Activated B cell treated with CpG ODN at 0.5 μM for 24 hours (primary cell): ENCODE measurements at regions not wholly inside any gene's neighbourhood (a gene's known extent, or its start where the extent isn't known, plus 50 kb on each side); places are given as distances from the start of the nearest gene placed in this dataset.
"Not testable (repeated sequence)": the region's sequence is repeated elsewhere in the genome, so short reads cannot be mapped to it uniquely, and the experiment has no call there.

Source experiments
- ATAC-seq: fragments of 200-7000 bp; cut with Tn5 transposase; one replicate; pipeline ENCODE4 v1.10.0; 2021; ENCODE audit warnings: low read depth, mild to moderate bottlenecking, moderate library complexity
- CTCF ChIA-PET: fragments of 350-600 bp; sonication (Branson Sonifier 250); formaldehyde crosslinking; loops from one replicate; lab custom pipeline; 2021; ENCODE audit warnings: antibody characterized with exemption; lab: Charles Lee
- POLR2A ChIA-PET: fragments of 350-600 bp; sonication (Branson Sonifier 250); formaldehyde crosslinking; loops from one replicate; lab custom pipeline; 2021; ENCODE audit warnings: antibody characterized with exemption; lab: Charles Lee
- DNase-seq: peaks from one replicate; pipeline ENCODE4 v3.0.0; 2022
- H3K27ac Mint-ChIP-seq: one replicate; pipeline ENCODE4 v1.8.0; 2020; ENCODE audit warnings: mixed read lengths
- H3K27me3 Mint-ChIP-seq: one replicate; pipeline ENCODE4 v1.8.0; 2021; ENCODE audit warnings: mixed read lengths
- H3K36me3 Mint-ChIP-seq: one replicate; pipeline ENCODE4 v1.8.0; 2021; ENCODE audit warnings: low read depth, mixed read lengths
- H3K4me1 Mint-ChIP-seq: one replicate; pipeline ENCODE4 v1.8.0; 2021; ENCODE audit warnings: mixed read lengths
- H3K4me3 Mint-ChIP-seq: one replicate; pipeline ENCODE4 v1.8.0; 2020; ENCODE audit warnings: mild to moderate bottlenecking, mixed read lengths
- H3K9me3 Mint-ChIP-seq: one replicate; pipeline ENCODE4 v1.8.0; 2020; ENCODE audit warnings: mixed read lengths
- intact Hi-C: fragments of 100-400 bp; cut with micrococcal nuclease; formaldehyde crosslinking; loops from one replicate; pipeline ENCODE4 v1.15.1; 2024
- TF ChIP-seq, protein P1 (sequence below): fragments of 200-600 bp; IDR thresholded peaks from one replicate; pipeline ENCODE4 v1.8.0; 2022; ENCODE audit warnings: antibody characterized with exemption, mild to moderate bottlenecking

DNA sequence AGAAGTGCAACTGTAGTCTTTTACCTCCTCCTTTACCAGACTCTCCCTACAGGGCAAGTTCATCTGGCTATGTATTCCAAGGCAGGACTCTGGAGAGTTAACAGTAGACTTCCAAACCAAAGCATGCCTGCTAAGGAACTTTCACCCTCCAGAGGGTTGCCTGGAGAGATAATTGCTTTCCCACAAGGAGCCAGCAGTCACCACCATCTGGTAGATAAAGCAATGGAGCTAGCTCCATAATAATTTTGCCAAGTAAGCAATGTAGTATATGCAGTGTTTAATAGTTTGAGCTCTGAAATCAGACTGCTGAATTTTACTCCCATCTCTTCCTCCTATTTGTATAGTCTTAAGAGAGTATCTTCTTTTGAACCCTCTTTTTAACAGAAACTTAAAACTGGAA lies 566.8 kb upstream of the PTGER4 start:
- intact Hi-C loops: no loop called here
- CTCF ChIA-PET: no interaction called here
- TF ChIP-seq, protein P1, sequence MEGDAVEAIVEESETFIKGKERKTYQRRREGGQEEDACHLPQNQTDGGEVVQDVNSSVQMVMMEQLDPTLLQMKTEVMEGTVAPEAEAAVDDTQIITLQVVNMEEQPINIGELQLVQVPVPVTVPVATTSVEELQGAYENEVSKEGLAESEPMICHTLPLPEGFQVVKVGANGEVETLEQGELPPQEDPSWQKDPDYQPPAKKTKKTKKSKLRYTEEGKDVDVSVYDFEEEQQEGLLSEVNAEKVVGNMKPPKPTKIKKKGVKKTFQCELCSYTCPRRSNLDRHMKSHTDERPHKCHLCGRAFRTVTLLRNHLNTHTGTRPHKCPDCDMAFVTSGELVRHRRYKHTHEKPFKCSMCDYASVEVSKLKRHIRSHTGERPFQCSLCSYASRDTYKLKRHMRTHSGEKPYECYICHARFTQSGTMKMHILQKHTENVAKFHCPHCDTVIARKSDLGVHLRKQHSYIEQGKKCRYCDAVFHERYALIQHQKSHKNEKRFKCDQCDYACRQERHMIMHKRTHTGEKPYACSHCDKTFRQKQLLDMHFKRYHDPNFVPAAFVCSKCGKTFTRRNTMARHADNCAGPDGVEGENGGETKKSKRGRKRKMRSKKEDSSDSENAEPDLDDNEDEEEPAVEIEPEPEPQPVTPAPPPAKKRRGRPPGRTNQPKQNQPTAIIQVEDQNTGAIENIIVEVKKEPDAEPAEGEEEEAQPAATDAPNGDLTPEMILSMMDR: no peak
- H3K9me3 Mint-ChIP-seq: peaks cover 2% of the 10 kb centered on the region
- DNase-seq: no peak
- H3K27ac Mint-ChIP-seq: no peak overlapping the region
- POLR2A ChIA-PET: no interaction called here
- H3K4me3 Mint-ChIP-seq: no peak overlapping the region
- H3K4me1 Mint-ChIP-seq: no peaks in the 10 kb centered on the region
- H3K36me3 Mint-ChIP-seq: no peaks in the 10 kb centered on the region
- ATAC-seq: no peak
- H3K27me3 Mint-ChIP-seq: no peaks in the 10 kb centered on the region

DNA sequence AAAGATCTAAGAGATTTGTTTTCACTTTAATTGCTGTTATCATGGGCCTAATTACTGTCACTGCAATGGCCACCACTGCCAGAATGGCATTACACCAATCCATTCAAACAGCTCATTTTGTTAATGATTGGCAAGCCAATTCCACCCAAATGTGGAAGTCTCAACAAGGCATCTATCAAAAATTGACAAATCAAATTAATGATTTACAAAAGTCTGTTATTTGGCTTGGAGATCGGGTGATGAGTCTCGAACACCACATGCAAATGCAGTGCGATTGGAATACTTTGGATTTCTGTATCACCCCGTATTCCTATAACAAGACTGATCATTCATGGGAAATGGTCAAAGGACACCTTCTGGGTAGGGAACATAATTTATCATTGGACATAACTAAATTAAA lies 568.7 kb upstream of the PTGER4 start:
- H3K27me3 Mint-ChIP-seq, H3K9me3 Mint-ChIP-seq, H3K27ac Mint-ChIP-seq, POLR2A ChIA-PET, H3K4me3 Mint-ChIP-seq, H3K36me3 Mint-ChIP-seq, ATAC-seq, DNase-seq, CTCF ChIA-PET, H3K4me1 Mint-ChIP-seq, intact Hi-C loops: not testable (repeated sequence)

DNA sequence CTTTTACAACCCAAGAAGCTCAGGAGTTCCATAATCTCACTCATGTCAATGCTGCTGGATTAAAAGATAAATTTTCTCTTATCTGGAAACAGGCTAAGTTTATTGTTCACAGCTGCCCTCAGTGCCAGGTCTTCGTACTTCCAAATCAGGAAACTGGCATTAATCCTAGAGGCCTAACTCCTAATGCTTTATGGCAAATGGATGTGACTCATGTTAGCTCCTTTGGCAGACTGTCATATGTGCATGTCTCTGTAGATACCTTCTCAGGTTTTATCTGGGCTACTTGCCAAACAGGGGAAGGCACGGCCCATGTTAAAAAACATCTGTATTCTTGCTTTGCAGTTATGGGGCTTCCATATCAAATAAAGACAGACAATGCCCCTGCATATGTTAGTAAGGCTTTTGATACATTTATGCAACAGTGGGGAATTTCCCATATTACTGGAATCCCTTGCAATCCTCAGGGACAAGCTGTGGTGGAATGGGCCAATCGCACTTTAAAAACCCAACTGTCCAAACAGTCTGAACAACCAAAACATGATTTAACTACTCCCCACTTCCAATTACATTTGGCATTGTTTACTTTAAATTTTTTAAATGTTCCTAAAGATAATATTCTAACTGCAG lies 570.8 kb upstream of the PTGER4 start:
- H3K27me3 Mint-ChIP-seq, ATAC-seq, H3K27ac Mint-ChIP-seq, CTCF ChIA-PET, DNase-seq, H3K9me3 Mint-ChIP-seq, intact Hi-C loops, H3K4me1 Mint-ChIP-seq, POLR2A ChIA-PET, H3K36me3 Mint-ChIP-seq, H3K4me3 Mint-ChIP-seq: not testable (repeated sequence)

DNA sequence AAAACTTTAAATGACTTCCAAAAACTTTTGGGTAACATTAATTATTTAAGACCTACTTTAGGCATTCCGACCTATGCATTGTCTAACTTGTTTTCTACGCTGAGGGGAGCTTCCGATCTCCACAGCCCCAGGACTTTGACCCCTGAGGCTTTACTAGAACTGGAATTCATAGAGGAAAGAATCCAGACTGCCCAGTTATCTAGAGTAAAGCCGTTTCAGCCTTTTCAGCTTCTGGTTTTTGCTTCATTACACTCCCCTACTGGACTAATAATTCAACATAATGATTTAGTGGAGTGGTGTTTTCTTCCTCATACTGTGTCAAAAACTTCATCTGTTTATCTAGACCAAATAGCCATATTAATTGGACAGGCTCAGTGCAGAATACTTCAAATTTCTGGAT lies 571.9 kb upstream of the PTGER4 start:
- POLR2A ChIA-PET, H3K27ac Mint-ChIP-seq, intact Hi-C loops, H3K27me3 Mint-ChIP-seq, H3K4me3 Mint-ChIP-seq, DNase-seq, H3K4me1 Mint-ChIP-seq, CTCF ChIA-PET, ATAC-seq, H3K36me3 Mint-ChIP-seq: not testable (repeated sequence)
- H3K9me3 Mint-ChIP-seq: peaks cover 17% of the 10 kb centered on the region

DNA sequence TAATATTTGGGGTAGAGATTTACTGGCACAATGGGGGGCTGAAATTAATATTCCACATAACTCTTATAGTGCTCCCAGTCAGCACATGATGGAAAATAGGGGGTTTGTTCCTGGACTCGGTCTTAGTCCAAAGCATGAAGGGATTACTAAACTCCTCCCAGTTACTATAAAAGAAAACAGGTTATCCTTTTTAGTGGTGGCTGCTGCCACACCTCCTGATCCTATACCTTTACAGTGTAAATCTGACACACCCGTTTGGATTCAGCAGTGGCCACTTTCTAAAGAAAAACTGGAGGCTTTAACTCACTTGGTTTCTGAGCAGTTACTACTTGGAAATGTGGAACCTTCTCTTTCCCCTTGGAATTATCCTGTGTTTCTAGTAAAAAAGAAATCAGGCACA lies 572.9 kb upstream of the PTGER4 start:
- no peaks in the 10 kb centered on the region for H3K27me3 Mint-ChIP-seq
- POLR2A ChIA-PET: no interaction called here
- DNase-seq: no peak
- H3K4me3 Mint-ChIP-seq: no peak overlapping the region
- no peaks in the 10 kb centered on the region for H3K36me3 Mint-ChIP-seq
- no peaks in the 10 kb centered on the region for H3K4me1 Mint-ChIP-seq
- TF ChIP-seq, protein P1: no peak
- intact Hi-C loops: no loop called here
- peaks cover 17% of the 10 kb centered on the region for H3K9me3 Mint-ChIP-seq
- no peak overlapping the region for H3K27ac Mint-ChIP-seq
- CTCF ChIA-PET: no interaction called here
- no peak for ATAC-seq

DNA sequence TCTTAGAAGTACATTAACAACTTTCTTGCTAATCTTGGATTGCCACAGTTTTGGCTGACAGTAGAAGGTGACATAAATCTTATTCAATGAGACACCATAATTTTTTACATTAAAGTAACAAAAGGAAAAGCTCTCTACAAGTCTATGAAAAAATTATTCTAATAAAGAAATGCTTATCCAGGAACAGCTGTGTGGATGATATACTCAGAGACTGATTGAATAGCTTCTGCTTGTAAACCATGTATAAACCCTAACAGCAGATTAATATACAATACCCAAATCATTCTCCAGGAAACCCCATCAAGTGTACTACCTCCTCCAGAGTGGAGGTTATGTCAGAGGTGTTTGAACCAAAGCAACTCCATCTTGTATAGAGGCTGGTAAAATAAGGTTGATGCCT lies 581.4 kb upstream of the PTGER4 start:
- Mint-ChIP-seq H3K27me3 (no peaks in the 10 kb centered on the region), H3K4me1 (no peaks in the 10 kb centered on the region), H3K27ac (no peak overlapping the region), H3K9me3 (peaks cover 3% of the 10 kb centered on the region), H3K36me3 (no peaks in the 10 kb centered on the region), H3K4me3 (no peak overlapping the region)
- DNase-seq (no peak), ATAC-seq (no peak)
- intact Hi-C loops: no loop called here
- POLR2A ChIA-PET: no interaction called here
- CTCF ChIA-PET: no interaction called here
- TF ChIP-seq, protein P1: no peak

DNA sequence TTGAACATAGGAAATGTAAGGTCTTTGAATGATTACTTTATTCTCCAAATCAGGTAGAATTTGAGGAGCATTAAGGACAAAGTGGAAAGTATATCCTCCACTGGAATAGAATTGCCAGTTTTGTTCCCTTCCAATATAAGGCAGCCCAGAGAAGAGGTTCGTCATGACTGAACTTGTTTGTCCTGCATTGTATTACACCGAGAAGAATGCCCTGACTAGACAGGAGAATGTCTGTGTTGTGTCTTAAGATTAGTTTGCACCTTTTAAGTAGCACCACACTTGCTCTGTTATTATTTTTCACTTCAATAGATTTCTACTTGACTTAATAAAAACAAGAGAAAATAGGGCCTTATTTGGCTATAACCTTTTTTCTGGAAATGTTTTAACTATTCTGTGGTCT lies 586.2 kb upstream of the PTGER4 start:
- Mint-ChIP-seq H3K27ac (no peak overlapping the region), H3K27me3 (no peaks in the 10 kb centered on the region), H3K4me1 (no peaks in the 10 kb centered on the region), H3K36me3 (no peaks in the 10 kb centered on the region), H3K4me3 (no peak overlapping the region), H3K9me3 (peaks cover 9% of the 10 kb centered on the region)
- DNase-seq (no peak), ATAC-seq (no peak)
- TF ChIP-seq, protein P1: no peak
- intact Hi-C loops: no loop called here
- POLR2A ChIA-PET: no interaction called here
- CTCF ChIA-PET: no interaction called here
